ENCODE measurements at regions not wholly inside any gene's neighbourhood (a gene's known extent, or its start where the extent isn't known, plus 50 kb on each side); places are given as distances from the start of the nearest gene placed in this dataset.

- DNase-seq (ENCODE audit: low read depth): no peak
Measured at GRCh38 chr18:2351126-2351850, 220.0 kb downstream of the METTL4 start.

GRCh38 chr18:2354292-2354691, 217.0 kb downstream of the METTL4 start:
- no peak for DNase-seq (ENCODE audit: low read depth)

- no peak for DNase-seq (ENCODE audit: low read depth)
Measured at GRCh38 chr18:2356906-2357305, 214.4 kb downstream of the METTL4 start.

GRCh38 chr18:2360861-2361260, 210.4 kb downstream of the METTL4 start:
- no peak for DNase-seq (ENCODE audit: low read depth)

- no peak for DNase-seq (ENCODE audit: low read depth)
Measured at GRCh38 chr18:2368102-2368501, 203.2 kb downstream of the METTL4 start.

- no peak for DNase-seq (ENCODE audit: low read depth)
Measured at GRCh38 chr18:2376707-2377106, 194.6 kb downstream of the METTL4 start.

GRCh38 chr18:2380101-2380500, 191.2 kb downstream of the METTL4 start:
- no peak for DNase-seq (ENCODE audit: low read depth)

GRCh38 chr18:2381539-2381938, 189.8 kb downstream of the METTL4 start:
- DNase-seq (ENCODE audit: low read depth): no peak

- DNase-seq (ENCODE audit: low read depth): no peak
Measured at GRCh38 chr18:2387588-2387987, 183.7 kb downstream of the METTL4 start.

GRCh38 chr18:2390158-2390557, 181.1 kb downstream of the METTL4 start:
- DNase-seq (ENCODE audit: low read depth): no peak

GRCh38 chr18:2391470-2391869, 179.8 kb downstream of the METTL4 start:
- no peak for DNase-seq (ENCODE audit: low read depth)

GRCh38 chr18:2392446-2392845, 178.9 kb downstream of the METTL4 start:
- DNase-seq (ENCODE audit: low read depth): no peak

- DNase-seq (ENCODE audit: low read depth): no peak
Measured at GRCh38 chr18:2394684-2395083, 176.6 kb downstream of the METTL4 start.

- DNase-seq (ENCODE audit: low read depth): no peak
Measured at GRCh38 chr18:2395427-2396161, 175.7 kb downstream of the METTL4 start.

- DNase-seq (ENCODE audit: low read depth): no peak
Measured at GRCh38 chr18:2396162-2396505, 175.2 kb downstream of the METTL4 start.

GRCh38 chr18:2400701-2401196, 170.6 kb downstream of the METTL4 start:
- no peak for DNase-seq (ENCODE audit: low read depth)

GRCh38 chr18:2402084-2402483, 169.2 kb downstream of the METTL4 start:
- DNase-seq (ENCODE audit: low read depth): no peak

GRCh38 chr18:2406544-2406943, 164.8 kb downstream of the METTL4 start:
- DNase-seq (ENCODE audit: low read depth): no peak

GRCh38 chr18:2407961-2408360, 163.3 kb downstream of the METTL4 start:
- no peak for DNase-seq (ENCODE audit: low read depth)

- DNase-seq (ENCODE audit: low read depth): no peak
Measured at GRCh38 chr18:2409906-2410305, 161.4 kb downstream of the METTL4 start.

GRCh38 chr18:2410688-2411087, 160.6 kb downstream of the METTL4 start:
- DNase-seq (ENCODE audit: low read depth): peak; percentile 39

- peak; percentile 69 for DNase-seq (ENCODE audit: low read depth)
Measured at GRCh38 chr18:2411381-2411960, 159.8 kb downstream of the METTL4 start.

GRCh38 chr18:2412281-2412680, 159.0 kb downstream of the METTL4 start:
- no peak for DNase-seq (ENCODE audit: low read depth)

All from LHCN-M2 (cell line).